OCI-LY7 (cell line): ENCODE measurements at regions not wholly inside any gene's neighbourhood (a gene's known extent, or its start where the extent isn't known, plus 50 kb on each side); places are given as distances from the start of the nearest gene placed in this dataset.

ENCODE experiments used
- BruUV-seq: library from RNA; stranded (reverse); fragments of 400-500 nt; replicated peaks from 2 replicates; lab custom pipeline; 2021; lab: Mats Ljungman, UMichigan
- CTCF ChIA-PET: fragments of 300-600 bp; sonication (Branson Sonifier 250); formaldehyde crosslinking; loops from one replicate; lab custom pipeline; 2022; ENCODE audit warnings: antibody characterized with exemption; ENCODE audit not compliant: unreplicated experiment; lab: Charles Lee
- POLR2A ChIA-PET: fragments of 300-600 bp; sonication (Branson Sonifier 250); formaldehyde crosslinking; loops from one replicate; lab custom pipeline; 2022; ENCODE audit warnings: antibody characterized with exemption; lab: Charles Lee
- DNase-seq: peaks from one replicate; pipeline ENCODE4 v3.0.0-alpha.2; 2015; ENCODE audit warnings: low spot score
- H2AFZ ChIP-seq: fragments of 200-600 bp; sonication (generic), shearing (Covaris generic); 2 replicates; pipeline ENCODE4 v1.6.1; 2014; ENCODE audit warnings: mild to moderate bottlenecking, antibody characterized with exemption, low read length, moderate library complexity
- H3K27ac ChIP-seq: fragments of 200-600 bp; sonication (generic); 2 replicates; pipeline ENCODE4 v1.5.1; 2014; ENCODE audit warnings: mixed run types, low read depth, mild to moderate bottlenecking, moderate library complexity, low read length, inconsistent platforms; ENCODE audit not compliant: poor library complexity, severe bottlenecking
- H3K36me3 ChIP-seq: fragments of 200-600 bp; sonication (generic); 2 replicates; pipeline ENCODE4 v1.6.1; 2014; ENCODE audit warnings: mild to moderate bottlenecking, antibody characterized with exemption, low read length, moderate library complexity, mixed read lengths; ENCODE audit not compliant: insufficient read depth
- H3K4me1 ChIP-seq: fragments of 200-600 bp; sonication (generic); 2 replicates; pipeline ENCODE4 v1.5.1; 2014; ENCODE audit warnings: mild to moderate bottlenecking, low read length; ENCODE audit not compliant: insufficient read depth, poor library complexity, severe bottlenecking
- H3K4me2 ChIP-seq: fragments of 200-600 bp; sonication (generic); 2 replicates; pipeline ENCODE4 v1.6.1; 2014; ENCODE audit warnings: mild to moderate bottlenecking, low read length
- H3K4me3 ChIP-seq: fragments of 200-600 bp; sonication (generic); 2 replicates; pipeline ENCODE4 v1.5.1; 2014; ENCODE audit warnings: mild to moderate bottlenecking, low read depth, low read length; ENCODE audit not compliant: poor library complexity, severe bottlenecking
- H3K79me2 ChIP-seq: fragments of 200-600 bp; sonication (generic); 2 replicates; pipeline ENCODE4 v1.6.1; 2016; ENCODE audit warnings: low read depth, mild to moderate bottlenecking, low read length, moderate library complexity, mixed read lengths; ENCODE audit not compliant: insufficient read depth
- H3K9me2 ChIP-seq: fragments of 200-600 bp; sonication (generic); 2 replicates; pipeline ENCODE4 v1.6.1; 2016; ENCODE audit warnings: mild to moderate bottlenecking, low read length, mixed read lengths; ENCODE audit not compliant: insufficient read depth
- H3K9me3 ChIP-seq: fragments of 200-600 bp; sonication (generic); 2 replicates; pipeline ENCODE4 v1.6.1; 2014; ENCODE audit warnings: mild to moderate bottlenecking, mixed run types, low read length, mixed read lengths
- H4K20me1 ChIP-seq: fragments of 200-600 bp; sonication (generic); 2 replicates; pipeline ENCODE4 v1.6.1; 2014; ENCODE audit warnings: mild to moderate bottlenecking, antibody characterized with exemption, low read length, moderate library complexity, mixed read lengths; ENCODE audit not compliant: insufficient read depth
- CTCF ChIP-seq: fragments of 200-600 bp; sonication (generic); conservative IDR thresholded peaks from 2 replicates; pipeline ENCODE4 v1.5.1; 2014; ENCODE audit warnings: mild to moderate bottlenecking, antibody characterized with exemption, low read length, moderate library complexity, mixed read lengths
- EZH2phosphoT487 ChIP-seq: fragments of 200-600 bp; sonication (generic); IDR thresholded peaks from 2 replicates; pipeline ENCODE4 v1.6.1; 2018; ENCODE audit warnings: low read depth, borderline replicate concordance, mild to moderate bottlenecking, mixed run types, antibody characterized with exemption, low read length, moderate library complexity, mixed read lengths
- intact Hi-C: fragments of 100-400 bp; cut with micrococcal nuclease; formaldehyde crosslinking; loops from one replicate; pipeline ENCODE4 v1.10.0; 2022; ENCODE audit not compliant: unreplicated experiment

GRCh38 chr2:175793648-175794047 lies 208.4 kb downstream of the LNPK start:
- intact Hi-C loops, result no loop called here
- no peak for DNase-seq
- POLR2A ChIA-PET, result interaction anchor here (0.6 kb wide), 1 partner anchor 80 kb away, joined by 3 read pairs; no protein-coding TSS in a partner anchor
- BruUV-seq, result no TSS peak
- no peak for TF ChIP-seq CTCF
- no peak for TF ChIP-seq EZH2phosphoT487
- H3K9me2 ChIP-seq, result no peaks in the 10 kb centered on the region
- no peaks in the 10 kb centered on the region for H3K9me3 ChIP-seq
- no peak overlapping the region for H3K4me3 ChIP-seq
- no peak overlapping the region for H2AFZ ChIP-seq
- no peaks in the 10 kb centered on the region for H3K79me2 ChIP-seq
- no peaks in the 10 kb centered on the region for H3K4me1 ChIP-seq
- H4K20me1 ChIP-seq, result no peaks in the 10 kb centered on the region
- no peaks in the 10 kb centered on the region for H3K36me3 ChIP-seq
- CTCF ChIA-PET, result no interaction called here
- H3K27ac ChIP-seq, result no peak overlapping the region
- no peak overlapping the region for H3K4me2 ChIP-seq

- ChIA-PET POLR2A (interaction anchor here (1.1 kb wide), 1 partner anchor 12 kb away, joined by 3 read pairs; no protein-coding TSS in a partner anchor), CTCF (no interaction called here)
- no TSS peak for BruUV-seq
- TF ChIP-seq CTCF (no peak), EZH2phosphoT487 (no peak)
- Histone ChIP-seq H3K27ac (no peak overlapping the region), H3K4me3 (no peak overlapping the region), H3K79me2 (no peaks in the 10 kb centered on the region), H3K36me3 (no peaks in the 10 kb centered on the region), H3K4me2 (no peak overlapping the region), H3K4me1 (no peaks in the 10 kb centered on the region), H3K9me2 (no peaks in the 10 kb centered on the region), H4K20me1 (no peaks in the 10 kb centered on the region), H3K9me3 (no peaks in the 10 kb centered on the region), H2AFZ (no peak overlapping the region)
- DNase-seq, result no peak
- intact Hi-C loops, result no loop called here
These were observed 209.2 kb downstream of the LNPK start for GRCh38 chr2:175792881-175793280.

- POLR2A ChIA-PET, result interaction anchor here (1.1 kb wide), 1 partner anchor 13 kb away, joined by 3 read pairs; no protein-coding TSS in a partner anchor
- DNase-seq, result no peak
- H3K4me3 ChIP-seq, result no peak overlapping the region
- CTCF ChIA-PET, result no interaction called here
- intact Hi-C loops, result no loop called here
- no peaks in the 10 kb centered on the region for H3K9me3 ChIP-seq
- no peaks in the 10 kb centered on the region for H3K9me2 ChIP-seq
- H3K79me2 ChIP-seq, result no peaks in the 10 kb centered on the region
- H3K36me3 ChIP-seq, result no peaks in the 10 kb centered on the region
- no peak overlapping the region for H2AFZ ChIP-seq
- no TSS peak for BruUV-seq
- no peak overlapping the region for H3K4me2 ChIP-seq
- no peak for TF ChIP-seq EZH2phosphoT487
- TF ChIP-seq CTCF, result no peak
- no peaks in the 10 kb centered on the region for H3K4me1 ChIP-seq
- no peak overlapping the region for H3K27ac ChIP-seq
- no peaks in the 10 kb centered on the region for H4K20me1 ChIP-seq
These were observed 209.9 kb downstream of the LNPK start for GRCh38 chr2:175792199-175792598.
